ENCODE measurements at regions not wholly inside any gene's neighbourhood (a gene's known extent, or its start where the extent isn't known, plus 50 kb on each side); places are given as distances from the start of the nearest gene placed in this dataset.

GRCh38 chr2:15041429-15041837 lies 408.9 kb downstream of the LRATD1 start:
- no peak overlapping the region for H3K4me2 ChIP-seq (ENCODE audit: low read length)
- H3K27ac ChIP-seq (ENCODE audit: low read depth, low read length, poor library complexity, severe bottlenecking) = no peak overlapping the region
- H3K4me3 ChIP-seq (ENCODE audit: low read depth, low read length, poor library complexity, severe bottlenecking) = no peak overlapping the region
- no peak overlapping the region for H2AFZ ChIP-seq (ENCODE audit: low read length)
- H3K79me2 ChIP-seq (ENCODE audit: insufficient read depth, low read length) = no peaks in the 10 kb centered on the region
- H3F3A ChIP-seq (ENCODE audit: insufficient read depth, low read length) = no peaks in the 10 kb centered on the region
- no peaks in the 10 kb centered on the region for H3K36me3 ChIP-seq (ENCODE audit: insufficient read depth, low read length)
- H3K4me1 ChIP-seq (ENCODE audit: insufficient read depth, low read length, severe bottlenecking) = no peaks in the 10 kb centered on the region
- H3K9ac ChIP-seq (ENCODE audit: low read length) = no peak overlapping the region
- no peaks in the 10 kb centered on the region for H3K9me2 ChIP-seq (ENCODE audit: low read depth, low read length)
- no peaks in the 10 kb centered on the region for H3K9me3 ChIP-seq (ENCODE audit: low read length)
- H3K27me3 ChIP-seq (ENCODE audit: insufficient read depth, low read length) = no peaks in the 10 kb centered on the region
- no peak for TF ChIP-seq EZH2 (IDR thresholded peaks at IDR 0.05; ENCODE audit: borderline replicate concordance, low read length)
- TF ChIP-seq CTCF (IDR thresholded peaks at IDR 0.05; ENCODE audit: low read length) = no peak
- H4K20me1 ChIP-seq (ENCODE audit: insufficient read depth, low read length) = no peaks in the 10 kb centered on the region

- Histone ChIP-seq H3K9me2 (ENCODE audit: low read depth, low read length) (no peaks in the 10 kb centered on the region), H3K27me3 (ENCODE audit: insufficient read depth, low read length) (no peaks in the 10 kb centered on the region), H2AFZ (ENCODE audit: low read length) (no peak overlapping the region), H3K4me3 (ENCODE audit: low read depth, low read length, poor library complexity, severe bottlenecking) (no peak overlapping the region), H3F3A (ENCODE audit: insufficient read depth, low read length) (no peaks in the 10 kb centered on the region), H3K9me3 (ENCODE audit: low read length) (no peaks in the 10 kb centered on the region), H3K79me2 (ENCODE audit: insufficient read depth, low read length) (no peaks in the 10 kb centered on the region), H3K4me2 (ENCODE audit: low read length) (no peak overlapping the region), H3K27ac (ENCODE audit: low read depth, low read length, poor library complexity, severe bottlenecking) (no peak overlapping the region), H3K36me3 (ENCODE audit: insufficient read depth, low read length) (no peaks in the 10 kb centered on the region), H3K9ac (ENCODE audit: low read length) (no peak overlapping the region), H4K20me1 (ENCODE audit: insufficient read depth, low read length) (no peaks in the 10 kb centered on the region), H3K4me1 (ENCODE audit: insufficient read depth, low read length, severe bottlenecking) (no peaks in the 10 kb centered on the region)
- TF ChIP-seq EZH2 (IDR thresholded peaks at IDR 0.05; ENCODE audit: borderline replicate concordance, low read length) (no peak), CTCF (IDR thresholded peaks at IDR 0.05; ENCODE audit: low read length) (no peak)
These were observed 410.3 kb downstream of the LRATD1 start for GRCh38 chr2:15042801-15043217.

- H3K4me2 ChIP-seq (ENCODE audit: low read length) = no peak overlapping the region
- no peaks in the 10 kb centered on the region for H3K4me1 ChIP-seq (ENCODE audit: insufficient read depth, low read length, severe bottlenecking)
- H4K20me1 ChIP-seq (ENCODE audit: insufficient read depth, low read length) = no peaks in the 10 kb centered on the region
- H3K9me3 ChIP-seq (ENCODE audit: low read length) = no peaks in the 10 kb centered on the region
- no peaks in the 10 kb centered on the region for H3F3A ChIP-seq (ENCODE audit: insufficient read depth, low read length)
- no peaks in the 10 kb centered on the region for H3K36me3 ChIP-seq (ENCODE audit: insufficient read depth, low read length)
- H3K9ac ChIP-seq (ENCODE audit: low read length) = no peak overlapping the region
- TF ChIP-seq CTCF (IDR thresholded peaks at IDR 0.05; ENCODE audit: low read length) (no peak), EZH2 (IDR thresholded peaks at IDR 0.05; ENCODE audit: borderline replicate concordance, low read length) (no peak)
- no peaks in the 10 kb centered on the region for H3K27me3 ChIP-seq (ENCODE audit: insufficient read depth, low read length)
- H3K9me2 ChIP-seq (ENCODE audit: low read depth, low read length) = no peaks in the 10 kb centered on the region
- H3K4me3 ChIP-seq (ENCODE audit: low read depth, low read length, poor library complexity, severe bottlenecking) = no peak overlapping the region
- no peak overlapping the region for H2AFZ ChIP-seq (ENCODE audit: low read length)
- H3K27ac ChIP-seq (ENCODE audit: low read depth, low read length, poor library complexity, severe bottlenecking) = no peak overlapping the region
- H3K79me2 ChIP-seq (ENCODE audit: insufficient read depth, low read length) = no peaks in the 10 kb centered on the region
These were observed 411.0 kb downstream of the LRATD1 start for GRCh38 chr2:15043336-15044058.

All from OCI-LY1 (cell line).